ENCODE measurements at regions not wholly inside any gene's neighbourhood (a gene's known extent, or its start where the extent isn't known, plus 50 kb on each side); places are given as distances from the start of the nearest gene placed in this dataset.
A peak's percentile ranks its signal among the peaks of the same experiment; 100 is the strongest.

DNA sequence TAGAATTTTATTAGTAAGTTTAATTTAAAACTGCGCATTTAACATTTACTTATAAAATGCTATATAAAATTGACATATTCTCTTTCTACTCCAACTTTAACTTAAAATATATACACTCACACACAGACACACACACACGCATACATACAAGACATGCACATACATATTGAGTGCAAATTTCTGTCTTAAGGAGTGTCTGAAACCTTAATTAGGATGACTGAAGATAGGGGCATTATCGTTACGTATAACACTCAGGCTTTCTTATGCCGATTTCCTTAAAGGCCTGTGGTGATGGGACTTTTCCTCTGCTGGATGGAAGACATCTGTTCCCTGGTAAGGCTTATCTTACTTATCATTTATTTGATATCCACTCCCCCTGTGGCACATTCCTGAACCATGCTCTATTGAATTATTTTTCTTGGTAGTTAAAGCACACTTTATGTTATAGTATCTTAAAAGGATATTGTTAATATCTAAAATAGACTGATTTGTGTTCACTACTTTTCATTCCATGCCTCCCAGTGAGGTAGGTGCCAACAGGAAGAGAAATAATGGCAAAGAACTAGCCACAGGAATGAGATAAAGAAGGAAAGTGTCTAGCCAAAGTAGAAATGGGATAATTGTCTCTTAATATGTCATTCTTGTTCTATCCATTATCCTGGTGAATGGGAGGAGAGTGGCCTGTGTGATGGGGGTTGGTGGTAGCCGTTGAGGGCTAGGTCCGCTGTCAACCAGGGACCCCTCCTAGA, 92.9 kb upstream of the GPRIN3 start:
- H3K27ac Mint-ChIP-seq = no peak overlapping the region
- intact Hi-C loops (cut with micrococcal nuclease) = no loop called here
- no peaks in the 10 kb centered on the region for H3K9me3 Mint-ChIP-seq
- no peaks in the 10 kb centered on the region for H3K4me1 Mint-ChIP-seq (ENCODE audit: low read depth)
- H3K4me3 Mint-ChIP-seq = no peak overlapping the region
- no peaks in the 10 kb centered on the region for H3K27me3 Mint-ChIP-seq
- H3K36me3 Mint-ChIP-seq (ENCODE audit: low read depth) = no peaks in the 10 kb centered on the region

GRCh38 chr4:89398644-89399043, 91.0 kb upstream of the GPRIN3 start:
- no peaks in the 10 kb centered on the region for H3K9me3 Mint-ChIP-seq
- H3K4me1 Mint-ChIP-seq (ENCODE audit: low read depth) = no peaks in the 10 kb centered on the region
- no peaks in the 10 kb centered on the region for H3K36me3 Mint-ChIP-seq (ENCODE audit: low read depth)
- intact Hi-C loops (cut with micrococcal nuclease) = no loop called here
- H3K27me3 Mint-ChIP-seq = no peaks in the 10 kb centered on the region
- H3K4me3 Mint-ChIP-seq = no peak overlapping the region
- H3K27ac Mint-ChIP-seq = no peak overlapping the region

DNA sequence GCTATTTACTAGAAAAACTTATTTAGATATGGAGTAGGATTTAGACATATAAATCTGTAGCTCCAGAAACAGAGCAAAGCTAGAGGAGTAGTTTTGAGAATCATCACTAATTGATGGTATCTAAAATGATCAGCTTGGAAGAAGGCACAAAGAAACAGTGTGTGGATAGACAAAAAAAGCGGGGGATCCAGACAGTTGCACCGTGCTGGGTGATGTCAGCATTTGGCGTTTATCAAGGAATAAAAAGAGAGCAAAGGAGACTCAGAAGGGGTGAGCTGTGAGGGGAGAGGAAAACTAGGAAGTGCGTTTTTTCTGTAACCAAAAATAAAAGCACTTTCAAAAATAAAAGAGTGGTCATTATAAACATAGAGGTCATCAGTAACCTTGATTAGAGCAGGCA, 90.5 kb upstream of the GPRIN3 start:
- H3K4me1 Mint-ChIP-seq (ENCODE audit: low read depth) = no peaks in the 10 kb centered on the region
- H3K27ac Mint-ChIP-seq = no peak overlapping the region
- no peaks in the 10 kb centered on the region for H3K27me3 Mint-ChIP-seq
- H3K4me3 Mint-ChIP-seq = no peak overlapping the region
- no peaks in the 10 kb centered on the region for H3K9me3 Mint-ChIP-seq
- no peaks in the 10 kb centered on the region for H3K36me3 Mint-ChIP-seq (ENCODE audit: low read depth)
- intact Hi-C loops (cut with micrococcal nuclease) = no loop called here

DNA sequence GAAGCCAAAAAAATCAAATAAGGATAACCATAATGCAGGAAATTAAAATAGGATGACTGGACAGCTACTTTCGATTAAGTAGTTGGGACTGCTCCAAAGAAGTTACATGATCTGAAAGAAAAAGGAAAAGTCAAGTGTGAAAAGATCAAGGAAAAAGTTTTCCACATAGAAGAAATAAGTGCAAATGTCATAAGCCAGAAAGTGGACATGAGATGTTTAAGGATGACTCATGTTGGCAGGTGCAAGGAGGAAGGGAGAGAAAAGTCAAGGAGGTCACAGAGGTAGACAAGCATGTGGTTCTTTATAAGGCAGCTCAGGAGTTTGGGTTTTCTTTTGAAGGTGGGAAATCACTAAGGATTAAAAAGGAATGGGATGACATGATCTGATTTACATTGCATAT, 89.8 kb upstream of the GPRIN3 start:
- intact Hi-C loops (cut with micrococcal nuclease) = no loop called here
- Mint-ChIP-seq H3K4me1 (ENCODE audit: low read depth) (no peaks in the 10 kb centered on the region), H3K9me3 (no peaks in the 10 kb centered on the region), H3K4me3 (no peak overlapping the region), H3K36me3 (ENCODE audit: low read depth) (no peaks in the 10 kb centered on the region), H3K27ac (no peak overlapping the region), H3K27me3 (no peaks in the 10 kb centered on the region)

DNA sequence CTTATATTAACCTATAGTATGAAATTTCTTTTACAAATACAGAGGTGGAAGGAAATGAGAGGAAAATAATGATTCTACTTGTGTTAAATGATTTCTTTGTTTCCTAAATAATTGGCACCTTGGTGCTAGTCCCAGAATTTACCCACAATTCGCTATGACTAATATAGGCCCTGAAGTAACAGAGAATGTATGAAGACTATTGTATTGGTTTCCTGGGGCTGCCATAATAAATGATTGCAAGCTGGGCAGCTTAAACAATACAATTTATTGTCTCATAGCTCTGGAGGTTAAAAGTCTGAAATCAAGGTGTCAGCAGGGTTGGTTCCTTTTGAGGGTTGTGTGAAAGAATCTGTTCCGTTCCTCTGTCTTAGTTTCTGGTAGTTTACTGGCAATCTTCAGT, 74.8 kb upstream of the GPRIN3 start:
- H3K36me3 Mint-ChIP-seq (ENCODE audit: low read depth) = no peaks in the 10 kb centered on the region
- H3K9me3 Mint-ChIP-seq = peaks cover 21% of the 10 kb centered on the region
- H3K27ac Mint-ChIP-seq = no peak overlapping the region
- H3K4me3 Mint-ChIP-seq = no peak overlapping the region
- H3K27me3 Mint-ChIP-seq = no peaks in the 10 kb centered on the region
- intact Hi-C loops (cut with micrococcal nuclease) = no loop called here
- no peaks in the 10 kb centered on the region for H3K4me1 Mint-ChIP-seq (ENCODE audit: low read depth)

- H3K27ac Mint-ChIP-seq = no peak overlapping the region
- peaks cover 22% of the 10 kb centered on the region for H3K9me3 Mint-ChIP-seq
- H3K4me1 Mint-ChIP-seq (ENCODE audit: low read depth) = peaks cover 5% of the 10 kb centered on the region
- H3K36me3 Mint-ChIP-seq (ENCODE audit: low read depth) = no peaks in the 10 kb centered on the region
- no peak overlapping the region for H3K4me3 Mint-ChIP-seq
- H3K27me3 Mint-ChIP-seq = no peaks in the 10 kb centered on the region
- intact Hi-C loops (cut with micrococcal nuclease) = no loop called here
Observed at GRCh38 chr4:89380980-89381379, 73.4 kb upstream of the GPRIN3 start.

DNA sequence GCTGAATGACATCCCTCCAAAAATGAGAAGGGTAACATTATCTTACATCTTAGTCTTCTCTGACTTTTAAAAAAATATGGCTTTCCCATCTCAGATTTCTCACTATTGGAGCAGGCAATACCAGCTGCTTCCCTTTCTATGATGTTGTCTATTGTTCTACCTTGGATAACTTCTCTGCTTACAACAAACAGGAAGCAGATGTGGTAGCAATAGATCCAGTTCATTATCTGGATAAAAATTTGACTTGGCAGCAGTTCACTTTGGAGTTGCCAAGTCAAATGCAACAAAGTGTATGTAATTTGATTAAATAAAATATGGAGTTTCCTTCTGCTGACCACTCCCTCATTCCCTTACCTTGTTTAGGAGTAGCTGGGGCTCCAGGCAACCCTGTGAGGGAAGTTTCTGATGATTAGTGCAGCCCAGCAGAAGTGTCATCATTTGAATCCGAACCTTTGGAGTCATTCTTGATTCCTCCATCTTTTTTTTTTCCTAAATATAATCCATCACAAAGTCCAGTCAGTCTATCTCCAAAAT, 72.0 kb upstream of the GPRIN3 start:
- Mint-ChIP-seq H3K4me1 (ENCODE audit: low read depth) (peaks cover 5% of the 10 kb centered on the region), H3K4me3 (no peak overlapping the region), H3K9me3 (peaks cover 22% of the 10 kb centered on the region), H3K27me3 (no peaks in the 10 kb centered on the region), H3K27ac (no peak overlapping the region), H3K36me3 (ENCODE audit: low read depth) (no peaks in the 10 kb centered on the region)
- intact Hi-C loops (cut with micrococcal nuclease) = no loop called here

GRCh38 chr4:89373394-89373793, 65.8 kb upstream of the GPRIN3 start:
- intact Hi-C loops (cut with micrococcal nuclease) = no loop called here
- no peak overlapping the region for H3K27ac Mint-ChIP-seq
- H3K36me3 Mint-ChIP-seq (ENCODE audit: low read depth) = no peaks in the 10 kb centered on the region
- peaks cover 9% of the 10 kb centered on the region for H3K9me3 Mint-ChIP-seq
- no peak overlapping the region for H3K4me3 Mint-ChIP-seq
- H3K4me1 Mint-ChIP-seq (ENCODE audit: low read depth) = peaks cover 32% of the 10 kb centered on the region
- no peaks in the 10 kb centered on the region for H3K27me3 Mint-ChIP-seq

DNA sequence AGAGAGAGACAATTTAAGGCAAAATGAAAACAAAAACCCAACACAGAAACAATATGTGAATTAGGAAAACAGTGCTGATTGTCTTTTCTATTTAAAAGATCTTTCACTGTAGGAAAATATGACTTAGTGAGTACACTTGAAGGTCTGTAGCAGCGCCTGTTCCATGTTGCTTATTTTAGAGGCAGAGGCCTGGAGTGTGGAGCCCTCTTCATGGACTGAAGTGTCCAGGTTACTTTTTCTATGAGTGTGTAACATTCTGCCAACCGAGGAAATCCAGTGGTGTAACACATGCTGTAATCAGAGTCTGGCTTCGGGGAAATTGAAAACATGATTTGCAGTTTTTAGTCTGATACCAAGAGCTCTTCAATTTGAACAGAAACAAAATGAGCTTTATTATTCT, 64.0 kb upstream of the GPRIN3 start:
- no peaks in the 10 kb centered on the region for H3K36me3 Mint-ChIP-seq (ENCODE audit: low read depth)
- no peak overlapping the region for H3K27ac Mint-ChIP-seq

GRCh38 chr4:89369581-89369980, 62.0 kb upstream of the GPRIN3 start:
- H3K4me3 Mint-ChIP-seq = no peak overlapping the region
- H3K4me1 Mint-ChIP-seq (ENCODE audit: low read depth) = peaks cover 26% of the 10 kb centered on the region
- H3K9me3 Mint-ChIP-seq = peaks cover 13% of the 10 kb centered on the region
- peak overlapping the region; percentile 87 for H3K27ac Mint-ChIP-seq
- no peaks in the 10 kb centered on the region for H3K36me3 Mint-ChIP-seq (ENCODE audit: low read depth)
- no peaks in the 10 kb centered on the region for H3K27me3 Mint-ChIP-seq
- intact Hi-C loops (cut with micrococcal nuclease) = no loop called here

More for the DNA sequence above, 64.0 kb upstream of the GPRIN3 start:
- no peaks in the 10 kb centered on the region for H3K27me3 Mint-ChIP-seq
- intact Hi-C loops (cut with micrococcal nuclease) = no loop called here
- peaks cover 32% of the 10 kb centered on the region for H3K4me1 Mint-ChIP-seq (ENCODE audit: low read depth)
- no peak overlapping the region for H3K4me3 Mint-ChIP-seq
- H3K9me3 Mint-ChIP-seq = peaks cover 8% of the 10 kb centered on the region

DNA sequence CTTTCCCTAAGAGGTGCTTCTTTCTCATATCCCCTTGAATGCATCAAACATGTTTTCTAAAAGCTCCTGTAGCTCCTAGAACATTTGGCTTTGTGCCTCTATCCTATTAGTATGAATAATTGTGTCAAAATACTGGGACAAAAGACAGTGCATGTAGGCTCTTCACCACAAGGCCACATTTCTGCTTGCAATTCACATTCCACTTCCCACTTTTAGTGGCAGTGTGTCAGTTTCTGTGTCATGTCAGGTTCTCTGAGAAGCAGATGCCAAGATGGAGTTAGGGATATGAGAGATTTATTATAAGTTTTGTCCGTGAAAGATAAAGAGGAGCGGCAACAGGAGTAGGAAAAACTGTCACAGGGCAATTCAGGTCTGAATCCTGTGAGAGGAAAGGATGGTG, 61.3 kb upstream of the GPRIN3 start:
- Mint-ChIP-seq H3K4me1 (ENCODE audit: low read depth) (peaks cover 26% of the 10 kb centered on the region), H3K27ac (peak overlapping the region; percentile 87), H3K36me3 (ENCODE audit: low read depth) (no peaks in the 10 kb centered on the region), H3K4me3 (peak overlapping the region; percentile 11), H3K27me3 (no peaks in the 10 kb centered on the region), H3K9me3 (peaks cover 20% of the 10 kb centered on the region)
- intact Hi-C loops (cut with micrococcal nuclease) = no loop called here

- Mint-ChIP-seq H3K27me3 (no peaks in the 10 kb centered on the region), H3K4me1 (ENCODE audit: low read depth) (peaks cover 22% of the 10 kb centered on the region), H3K36me3 (ENCODE audit: low read depth) (no peaks in the 10 kb centered on the region), H3K9me3 (peaks cover 23% of the 10 kb centered on the region), H3K4me3 (no peak overlapping the region), H3K27ac (no peak overlapping the region)
- intact Hi-C loops (cut with micrococcal nuclease) = no loop called here
Observed at GRCh38 chr4:89365776-89366175, 58.2 kb upstream of the GPRIN3 start.

- H3K4me1 Mint-ChIP-seq (ENCODE audit: low read depth) = peaks cover 19% of the 10 kb centered on the region
- H3K4me3 Mint-ChIP-seq = no peak overlapping the region
- H3K27ac Mint-ChIP-seq = no peak overlapping the region
- no peaks in the 10 kb centered on the region for H3K36me3 Mint-ChIP-seq (ENCODE audit: low read depth)
- intact Hi-C loops (cut with micrococcal nuclease) = no loop called here
- no peaks in the 10 kb centered on the region for H3K27me3 Mint-ChIP-seq
- peaks cover 23% of the 10 kb centered on the region for H3K9me3 Mint-ChIP-seq
Observed at GRCh38 chr4:89365375-89365774, 57.8 kb upstream of the GPRIN3 start.

- H3K36me3 Mint-ChIP-seq (ENCODE audit: low read depth) = no peaks in the 10 kb centered on the region
- intact Hi-C loops (cut with micrococcal nuclease) = no loop called here
- no peak overlapping the region for H3K27ac Mint-ChIP-seq
- no peaks in the 10 kb centered on the region for H3K27me3 Mint-ChIP-seq
- peaks cover 11% of the 10 kb centered on the region for H3K4me1 Mint-ChIP-seq (ENCODE audit: low read depth)
- no peak overlapping the region for H3K4me3 Mint-ChIP-seq
- peaks cover 23% of the 10 kb centered on the region for H3K9me3 Mint-ChIP-seq
Observed at GRCh38 chr4:89364541-89364940, 56.9 kb upstream of the GPRIN3 start.

DNA sequence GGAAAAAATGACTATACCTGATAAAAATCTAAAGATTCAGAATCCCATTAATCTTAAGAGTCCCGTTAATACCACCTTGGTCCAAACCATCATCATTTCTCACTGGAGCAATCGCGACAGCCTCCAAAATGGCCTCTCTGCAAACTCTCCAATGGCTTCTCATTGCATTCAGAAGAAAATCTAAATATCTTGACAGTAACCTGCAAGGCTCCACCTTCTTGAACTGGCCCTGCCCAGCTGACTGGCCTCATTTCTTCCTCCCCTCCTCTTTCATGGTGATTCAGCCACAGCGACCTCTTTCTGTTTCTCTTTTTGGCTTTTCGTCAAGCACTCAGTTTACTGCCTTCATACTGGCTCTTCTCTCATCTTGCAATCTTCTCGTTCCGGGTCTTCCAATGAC, 56.2 kb upstream of the GPRIN3 start:
- H3K27me3 Mint-ChIP-seq = no peaks in the 10 kb centered on the region
- H3K9me3 Mint-ChIP-seq = peaks cover 23% of the 10 kb centered on the region
- no peaks in the 10 kb centered on the region for H3K36me3 Mint-ChIP-seq (ENCODE audit: low read depth)
- peaks cover 3% of the 10 kb centered on the region for H3K4me1 Mint-ChIP-seq (ENCODE audit: low read depth)
- no peak overlapping the region for H3K4me3 Mint-ChIP-seq
- no peak overlapping the region for H3K27ac Mint-ChIP-seq
- intact Hi-C loops (cut with micrococcal nuclease) = no loop called here

Measured in dendritic cell treated with granulocyte-macrophage colony-stimulating factor and Interleukin-4, amounts not matched to agents 40 ng/mL and 50 ng/mL, for 4 days (primary cell).